Mesothelial cell of epicardium (in vitro differentiated cells): ENCODE measurements at regions not wholly inside any gene's neighbourhood (a gene's known extent, or its start where the extent isn't known, plus 50 kb on each side); places are given as distances from the start of the nearest gene placed in this dataset.

Experiments used
- DNase-seq, 2 experiments: peaks; one replicate each; pipeline ENCODE4 v3.0.0; 2021; ENCODE audit warnings: low spot score in 2 of 2; ENCODE audit not compliant: unreplicated experiment in 2 of 2
- H3K27ac Mint-ChIP-seq: 2 replicates; pipeline ENCODE4 v1.8.0; 2021; ENCODE audit warnings: mixed read lengths
- H3K27me3 Mint-ChIP-seq: 2 replicates; pipeline ENCODE4 v1.8.0; 2021; ENCODE audit warnings: low read depth, mixed read lengths
- H3K36me3 Mint-ChIP-seq: 2 replicates; pipeline ENCODE4 v1.8.0; 2021; ENCODE audit warnings: mixed read lengths
- H3K4me1 Mint-ChIP-seq: 2 replicates; pipeline ENCODE4 v1.8.0; 2021; ENCODE audit warnings: mixed read lengths
- H3K4me3 Mint-ChIP-seq: 2 replicates; pipeline ENCODE4 v1.8.0; 2021; ENCODE audit warnings: mild to moderate bottlenecking, moderate library complexity, mixed read lengths
- H3K9me3 Mint-ChIP-seq: 2 replicates; pipeline ENCODE4 v1.8.0; 2021; ENCODE audit warnings: mixed read lengths
- CTCF ChIP-seq: fragments of 200-600 bp; sonication (generic); IDR thresholded peaks from one replicate; pipeline ENCODE4 v1.5.0; 2021; ENCODE audit warnings: antibody characterized with exemption; ENCODE audit not compliant: unreplicated experiment

- no peaks in the 10 kb centered on the region for H3K4me1 Mint-ChIP-seq
- H3K4me3 Mint-ChIP-seq = no peak overlapping the region
- peaks cover 39% of the 10 kb centered on the region for H3K27me3 Mint-ChIP-seq
- H3K36me3 Mint-ChIP-seq = no peaks in the 10 kb centered on the region
- no peaks in the 10 kb centered on the region for H3K9me3 Mint-ChIP-seq
- no peak overlapping the region for H3K27ac Mint-ChIP-seq
- no peak for DNase-seq
- no peak for TF ChIP-seq CTCF
These were observed 1388.0 kb downstream of the BRD1 start for GRCh38 chr22:48439560-48440135.

GRCh38 chr22:48438800-48439559 lies 1388.7 kb downstream of the BRD1 start:
- peaks cover 39% of the 10 kb centered on the region for H3K27me3 Mint-ChIP-seq
- no peaks in the 10 kb centered on the region for H3K36me3 Mint-ChIP-seq
- H3K9me3 Mint-ChIP-seq = no peaks in the 10 kb centered on the region
- no peak overlapping the region for H3K4me3 Mint-ChIP-seq
- no peaks in the 10 kb centered on the region for H3K4me1 Mint-ChIP-seq
- no peak for TF ChIP-seq CTCF
- H3K27ac Mint-ChIP-seq = no peak overlapping the region
- no peak for DNase-seq

GRCh38 chr22:48438096-48438495 lies 1389.6 kb downstream of the BRD1 start:
- Mint-ChIP-seq H3K4me3 (no peak overlapping the region), H3K4me1 (no peaks in the 10 kb centered on the region), H3K36me3 (no peaks in the 10 kb centered on the region), H3K27ac (no peak overlapping the region), H3K9me3 (no peaks in the 10 kb centered on the region), H3K27me3 (peaks cover 38% of the 10 kb centered on the region)
- no peak for DNase-seq
- TF ChIP-seq CTCF = no peak

GRCh38 chr22:48436201-48436931 lies 1391.3 kb downstream of the BRD1 start:
- H3K4me3 Mint-ChIP-seq = no peak overlapping the region
- peaks cover 38% of the 10 kb centered on the region for H3K27me3 Mint-ChIP-seq
- no peak for TF ChIP-seq CTCF
- no peaks in the 10 kb centered on the region for H3K36me3 Mint-ChIP-seq
- H3K27ac Mint-ChIP-seq = no peak overlapping the region
- no peaks in the 10 kb centered on the region for H3K9me3 Mint-ChIP-seq
- H3K4me1 Mint-ChIP-seq = peaks cover under 1% of the 10 kb centered on the region
- DNase-seq = no peak

- DNase-seq = no peak
- TF ChIP-seq CTCF = no peak
- Mint-ChIP-seq H3K27me3 (peaks cover 31% of the 10 kb centered on the region), H3K9me3 (no peaks in the 10 kb centered on the region), H3K36me3 (no peaks in the 10 kb centered on the region), H3K27ac (no peak overlapping the region), H3K4me1 (peaks cover 6% of the 10 kb centered on the region), H3K4me3 (no peak overlapping the region)
These were observed 1392.8 kb downstream of the BRD1 start for GRCh38 chr22:48434868-48435250.
